DND-41 (cell line): ENCODE measurements at regions not wholly inside any gene's neighbourhood (a gene's known extent, or its start where the extent isn't known, plus 50 kb on each side); places are given as distances from the start of the nearest gene placed in this dataset.

Experiments
- CTCF ChIP-seq: IDR thresholded peaks from 2 replicates; pipeline ENCODE4 v1.5.1; 2012; ENCODE audit warnings: borderline replicate concordance, low read length, moderate library complexity, mild to moderate bottlenecking; ENCODE audit not compliant: poor library complexity, severe bottlenecking; ENCODE audit errors: extremely low read depth
- EZH2 ChIP-seq: IDR thresholded peaks from 3 replicates; pipeline ENCODE4 v1.6.1; 2012; ENCODE audit warnings: borderline replicate concordance, low read depth, mild to moderate bottlenecking, moderate library complexity, low read length, inconsistent platforms; ENCODE audit not compliant: severe bottlenecking

GRCh38 chr7:17497549-17498167 lies 199.2 kb downstream of the AHR start:
- TF ChIP-seq CTCF (no peak), EZH2 (no peak)
